Gastrocnemius medialis (tissue), 4 donors: ENCODE measurements at regions not wholly inside any gene's neighbourhood (a gene's known extent, or its start where the extent isn't known, plus 50 kb on each side); places are given as distances from the start of the nearest gene placed in this dataset.

Source experiments
- POLR2A ChIP-seq, 2 donors: fragments of 450-650 bp; IDR thresholded peaks; one replicate each; pipeline ENCODE4 v1.6.1; 2017; ENCODE audit warnings: antibody characterized with exemption in 2 of 2, mild to moderate bottlenecking in 2 of 2, moderate library complexity in 2 of 2
- TF ChIP-seq, protein P1 (sequence below), 5 experiments: fragments of 450-650 bp in 3 of 5; fragments of 200-600 bp in 2 of 5; sonication (generic) in 2 of 5; IDR thresholded peaks in 4 of 5; conservative IDR thresholded peaks in 1 of 5; 1 replicate in 4 of 5; 2 replicates in 1 of 5; pipeline ENCODE4 v1.5.1; 2016 to 2019; ENCODE audit warnings: antibody characterized with exemption in 5 of 5, mild to moderate bottlenecking in 3 of 5, moderate library complexity in 3 of 5

- no peak for TF ChIP-seq POLR2A (IDR thresholded peaks at IDR 0.05)
- TF ChIP-seq, protein P1, sequence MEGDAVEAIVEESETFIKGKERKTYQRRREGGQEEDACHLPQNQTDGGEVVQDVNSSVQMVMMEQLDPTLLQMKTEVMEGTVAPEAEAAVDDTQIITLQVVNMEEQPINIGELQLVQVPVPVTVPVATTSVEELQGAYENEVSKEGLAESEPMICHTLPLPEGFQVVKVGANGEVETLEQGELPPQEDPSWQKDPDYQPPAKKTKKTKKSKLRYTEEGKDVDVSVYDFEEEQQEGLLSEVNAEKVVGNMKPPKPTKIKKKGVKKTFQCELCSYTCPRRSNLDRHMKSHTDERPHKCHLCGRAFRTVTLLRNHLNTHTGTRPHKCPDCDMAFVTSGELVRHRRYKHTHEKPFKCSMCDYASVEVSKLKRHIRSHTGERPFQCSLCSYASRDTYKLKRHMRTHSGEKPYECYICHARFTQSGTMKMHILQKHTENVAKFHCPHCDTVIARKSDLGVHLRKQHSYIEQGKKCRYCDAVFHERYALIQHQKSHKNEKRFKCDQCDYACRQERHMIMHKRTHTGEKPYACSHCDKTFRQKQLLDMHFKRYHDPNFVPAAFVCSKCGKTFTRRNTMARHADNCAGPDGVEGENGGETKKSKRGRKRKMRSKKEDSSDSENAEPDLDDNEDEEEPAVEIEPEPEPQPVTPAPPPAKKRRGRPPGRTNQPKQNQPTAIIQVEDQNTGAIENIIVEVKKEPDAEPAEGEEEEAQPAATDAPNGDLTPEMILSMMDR (IDR thresholded peaks at IDR 0.05 in 4 of 5, conservative IDR thresholded peaks at IDR 0.05 in 1 of 5) = no peak
Measured at GRCh38 chr6:157768304-157768703, 54.7 kb upstream of the SNX9 start.
